SK-N-SH treated with all-trans-retinoic acid at 6 μM for 48 hours (cell line): ENCODE measurements at regions not wholly inside any gene's neighbourhood (a gene's known extent, or its start where the extent isn't known, plus 50 kb on each side); places are given as distances from the start of the nearest gene placed in this dataset.
A peak's percentile ranks its signal among the peaks of the same experiment; 100 is the strongest.

ENCODE experiments used
- ATAC-seq: fragments of 200-7000 bp; cut with Tn5 transposase; 3 replicates; pipeline ENCODE4 v1.9.1; 2020; ENCODE audit warnings: mild to moderate bottlenecking, moderate library complexity
- BACH2 ChIP-seq: fragments of 250-450 bp; sonication (Bioruptor Pico); IDR thresholded peaks from 2 replicates; pipeline ENCODE4 v1.9.0; 2021; ENCODE audit warnings: mild to moderate bottlenecking, borderline replicate concordance
- CSDC2 ChIP-seq: fragments of 250-450 bp; sonication (Bioruptor Pico); IDR thresholded peaks from 2 replicates; pipeline ENCODE4 v1.5.0; 2020; ENCODE audit warnings: mild to moderate bottlenecking, moderate library complexity
- ESRRG ChIP-seq: fragments of 250-450 bp; sonication (Bioruptor Pico); IDR thresholded peaks from 2 replicates; pipeline ENCODE4 v1.6.1; 2021; ENCODE audit warnings: mild to moderate bottlenecking
- GLIS3 ChIP-seq: fragments of 250-450 bp; sonication (Bioruptor Pico); IDR thresholded peaks from 2 replicates; pipeline ENCODE4 v1.5.0; 2020; ENCODE audit warnings: mild to moderate bottlenecking, moderate library complexity
- ISL1 ChIP-seq: fragments of 250-450 bp; sonication (Bioruptor Pico); IDR thresholded peaks from 2 replicates; pipeline ENCODE4 v2.1.2; 2022; ENCODE audit warnings: mild to moderate bottlenecking, moderate library complexity
- PATZ1 ChIP-seq: fragments of 250-450 bp; sonication (Bioruptor Pico); IDR thresholded peaks from 2 replicates; pipeline ENCODE4 v1.8.0; 2020; ENCODE audit warnings: mild to moderate bottlenecking, moderate library complexity, borderline replicate concordance
- PPARA ChIP-seq: fragments of 250-450 bp; sonication (Bioruptor Pico); IDR thresholded peaks from 2 replicates; pipeline ENCODE4 v1.5.0; 2020; ENCODE audit warnings: mild to moderate bottlenecking, borderline replicate concordance
- RARB ChIP-seq: fragments of 250-450 bp; sonication (Bioruptor Pico); IDR thresholded peaks from 2 replicates; pipeline ENCODE4 v1.8.0; 2021; ENCODE audit warnings: mild to moderate bottlenecking, moderate library complexity
- SNAI2 ChIP-seq: fragments of 250-450 bp; sonication (Bioruptor Pico); IDR thresholded peaks from 2 replicates; pipeline ENCODE4 v1.5.0; 2020; ENCODE audit warnings: mild to moderate bottlenecking, moderate library complexity
- TCF4 ChIP-seq: fragments of 250-450 bp; sonication (Bioruptor Pico); IDR thresholded peaks from 2 replicates; pipeline ENCODE4 v1.8.0; 2021; ENCODE audit warnings: mild to moderate bottlenecking, moderate library complexity, borderline replicate concordance
- TOX ChIP-seq: fragments of 250-450 bp; sonication (Bioruptor Pico); IDR thresholded peaks from 2 replicates; pipeline ENCODE4 v1.8.0; 2021; ENCODE audit warnings: mild to moderate bottlenecking, moderate library complexity, borderline replicate concordance
- TSHZ2 ChIP-seq: fragments of 250-450 bp; sonication (Bioruptor Pico); IDR thresholded peaks from 2 replicates; pipeline ENCODE4 v1.5.0; 2020; ENCODE audit warnings: mild to moderate bottlenecking, moderate library complexity
- ZC3H10 ChIP-seq: fragments of 250-450 bp; sonication (Bioruptor Pico); IDR thresholded peaks from 2 replicates; pipeline ENCODE4 v1.5.1; 2021; ENCODE audit warnings: mild to moderate bottlenecking, moderate library complexity
- ZFP3 ChIP-seq: fragments of 250-450 bp; sonication (Bioruptor Pico); IDR thresholded peaks from 2 replicates; pipeline ENCODE4 v1.5.0; 2020; ENCODE audit warnings: mild to moderate bottlenecking, moderate library complexity
- ZFP30 ChIP-seq: fragments of 450-650 bp; formaldehyde crosslinking; IDR thresholded peaks from 2 replicates; pipeline ENCODE4 v1.5.0; 2022; ENCODE audit warnings: mild to moderate bottlenecking, moderate library complexity
- ZNF565 ChIP-seq: fragments of 450-650 bp; formaldehyde crosslinking; conservative IDR thresholded peaks from 2 replicates; pipeline ENCODE4 v1.5.0; 2020; ENCODE audit warnings: low read depth, mild to moderate bottlenecking, moderate library complexity
- ZNF8 ChIP-seq: fragments of 450-650 bp; formaldehyde crosslinking; IDR thresholded peaks from 2 replicates; pipeline ENCODE4 v1.5.0; 2020; ENCODE audit warnings: mild to moderate bottlenecking, moderate library complexity

GRCh38 chr6:28769626-28770402, 154.0 kb downstream of the TRIM27 start:
- TF ChIP-seq TCF4 (no peak), ESRRG (CRISPR knock-in tag) (no peak), PPARA (CRISPR knock-in tag) (no peak)
- ATAC-seq, result peak; percentile 90

- TF ChIP-seq CSDC2 (no peak), PATZ1 (CRISPR knock-in tag) (no peak), ZC3H10 (CRISPR knock-in tag) (no peak), TOX (CRISPR knock-in tag) (no peak), GLIS3 (CRISPR knock-in tag) (no peak), SNAI2 (CRISPR knock-in tag) (no peak), ISL1 (CRISPR knock-in tag) (no peak), BACH2 (CRISPR knock-in tag) (no peak), RARB (CRISPR knock-in tag) (no peak), ZNF565 (no peak), TCF4 (no peak), ESRRG (CRISPR knock-in tag) (no peak), ZFP30 (CRISPR knock-in tag) (no peak), TSHZ2 (CRISPR knock-in tag) (no peak), ZFP3 (CRISPR knock-in tag) (no peak)
- no peak for ATAC-seq
These were observed 153.1 kb downstream of the TRIM27 start for GRCh38 chr6:28770732-28771131.

GRCh38 chr6:28771401-28772267, 152.2 kb downstream of the TRIM27 start:
- ATAC-seq, result no peak
- TF ChIP-seq TOX (CRISPR knock-in tag), result no peak
- no peak for TF ChIP-seq PPARA (CRISPR knock-in tag)
- TF ChIP-seq, all 23 proteins: peak for 0

GRCh38 chr6:28772480-28773381, 151.1 kb downstream of the TRIM27 start:
- ATAC-seq, result no peak
- TF ChIP-seq ISL1 (CRISPR knock-in tag) (no peak), PPARA (CRISPR knock-in tag) (no peak), TSHZ2 (CRISPR knock-in tag) (no peak), ZNF8 (no peak)
